SK-N-SH (cell line): ENCODE measurements at regions not wholly inside any gene's neighbourhood (a gene's known extent, or its start where the extent isn't known, plus 50 kb on each side); places are given as distances from the start of the nearest gene placed in this dataset.

ENCODE experiments used
- CTCF ChIP-seq: fragments of 200-600 bp; sonication (generic); IDR thresholded peaks from 2 replicates; pipeline ENCODE4 v1.6.1; 2017; ENCODE audit warnings: antibody characterized with exemption, mild to moderate bottlenecking, moderate library complexity
- PBX3 ChIP-seq: IDR thresholded peaks from 2 replicates; pipeline ENCODE4; 2012
- REST ChIP-seq: IDR thresholded peaks from 2 replicates; pipeline ENCODE4 v1.6.1; 2012; ENCODE audit warnings: mild to moderate bottlenecking, low read depth, low read length, moderate library complexity
- TEAD4 ChIP-seq: IDR thresholded peaks from 2 replicates; pipeline ENCODE4 v1.4.0; 2012; ENCODE audit warnings: mild to moderate bottlenecking, borderline replicate concordance; ENCODE audit not compliant: insufficient read depth

- TF ChIP-seq TEAD4 = no peak
- TF ChIP-seq REST = no peak
- TF ChIP-seq CTCF = no peak
- no peak for TF ChIP-seq PBX3
Observed at GRCh38 chr4:89497517-89498308, 190.1 kb upstream of the GPRIN3 start.
